NB4 (cell line): ENCODE measurements at regions not wholly inside any gene's neighbourhood (a gene's known extent, or its start where the extent isn't known, plus 50 kb on each side); places are given as distances from the start of the nearest gene placed in this dataset.

ENCODE experiments used
- MYC ChIP-seq: IDR thresholded peaks from 2 replicates; pipeline ENCODE4 v1.6.1; 2011; ENCODE audit warnings: low read depth, low read length
- POLR2A ChIP-seq: IDR thresholded peaks from 2 replicates; pipeline ENCODE4 v1.6.1; 2011; ENCODE audit warnings: mild to moderate bottlenecking; ENCODE audit not compliant: insufficient read length; ENCODE audit errors: extremely low read depth
- TF ChIP-seq, protein P1 (sequence below): IDR thresholded peaks from one replicate; pipeline ENCODE4 v1.5.1; 2012; ENCODE audit warnings: low read depth, low read length

DNA sequence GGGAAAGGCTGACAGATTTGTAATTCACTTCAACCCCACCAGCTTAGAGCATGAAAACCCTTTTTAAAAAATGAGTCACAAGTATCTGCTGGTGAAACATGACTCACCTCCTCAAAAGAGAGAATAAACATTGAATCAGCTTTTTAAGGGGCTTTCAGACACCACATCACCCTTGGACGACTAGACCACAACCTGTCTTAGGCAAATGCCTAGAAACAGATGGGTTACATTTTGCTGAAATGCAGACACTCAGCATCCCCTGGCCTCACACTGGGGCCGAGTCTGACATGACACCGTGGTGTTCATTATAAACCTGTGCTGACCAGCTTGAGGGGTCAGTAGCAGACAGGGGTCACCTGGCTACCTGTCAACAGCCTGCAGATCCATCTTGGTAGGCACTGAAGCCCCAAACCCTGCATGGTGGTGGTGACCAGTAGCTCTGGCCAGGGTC lies 175.3 kb upstream of the CST7 start:
- TF ChIP-seq POLR2A (no peak), MYC (no peak)
- TF ChIP-seq, protein P1, sequence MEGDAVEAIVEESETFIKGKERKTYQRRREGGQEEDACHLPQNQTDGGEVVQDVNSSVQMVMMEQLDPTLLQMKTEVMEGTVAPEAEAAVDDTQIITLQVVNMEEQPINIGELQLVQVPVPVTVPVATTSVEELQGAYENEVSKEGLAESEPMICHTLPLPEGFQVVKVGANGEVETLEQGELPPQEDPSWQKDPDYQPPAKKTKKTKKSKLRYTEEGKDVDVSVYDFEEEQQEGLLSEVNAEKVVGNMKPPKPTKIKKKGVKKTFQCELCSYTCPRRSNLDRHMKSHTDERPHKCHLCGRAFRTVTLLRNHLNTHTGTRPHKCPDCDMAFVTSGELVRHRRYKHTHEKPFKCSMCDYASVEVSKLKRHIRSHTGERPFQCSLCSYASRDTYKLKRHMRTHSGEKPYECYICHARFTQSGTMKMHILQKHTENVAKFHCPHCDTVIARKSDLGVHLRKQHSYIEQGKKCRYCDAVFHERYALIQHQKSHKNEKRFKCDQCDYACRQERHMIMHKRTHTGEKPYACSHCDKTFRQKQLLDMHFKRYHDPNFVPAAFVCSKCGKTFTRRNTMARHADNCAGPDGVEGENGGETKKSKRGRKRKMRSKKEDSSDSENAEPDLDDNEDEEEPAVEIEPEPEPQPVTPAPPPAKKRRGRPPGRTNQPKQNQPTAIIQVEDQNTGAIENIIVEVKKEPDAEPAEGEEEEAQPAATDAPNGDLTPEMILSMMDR: no peak
